HG03378 (cell line): ENCODE measurements at regions not wholly inside any gene's neighbourhood (a gene's known extent, or its start where the extent isn't known, plus 50 kb on each side); places are given as distances from the start of the nearest gene placed in this dataset.
"Not testable (repeated sequence)": the region's sequence is repeated elsewhere in the genome, so short reads cannot be mapped to it uniquely, and the experiment has no call there.

Experiments
- ATAC-seq: cut with Tn5 transposase; IDR thresholded peaks from one replicate; pipeline ENCODE4 v1.9.1; 2021; ENCODE audit warnings: mild to moderate bottlenecking, moderate library complexity; ENCODE audit not compliant: unreplicated experiment

DNA sequence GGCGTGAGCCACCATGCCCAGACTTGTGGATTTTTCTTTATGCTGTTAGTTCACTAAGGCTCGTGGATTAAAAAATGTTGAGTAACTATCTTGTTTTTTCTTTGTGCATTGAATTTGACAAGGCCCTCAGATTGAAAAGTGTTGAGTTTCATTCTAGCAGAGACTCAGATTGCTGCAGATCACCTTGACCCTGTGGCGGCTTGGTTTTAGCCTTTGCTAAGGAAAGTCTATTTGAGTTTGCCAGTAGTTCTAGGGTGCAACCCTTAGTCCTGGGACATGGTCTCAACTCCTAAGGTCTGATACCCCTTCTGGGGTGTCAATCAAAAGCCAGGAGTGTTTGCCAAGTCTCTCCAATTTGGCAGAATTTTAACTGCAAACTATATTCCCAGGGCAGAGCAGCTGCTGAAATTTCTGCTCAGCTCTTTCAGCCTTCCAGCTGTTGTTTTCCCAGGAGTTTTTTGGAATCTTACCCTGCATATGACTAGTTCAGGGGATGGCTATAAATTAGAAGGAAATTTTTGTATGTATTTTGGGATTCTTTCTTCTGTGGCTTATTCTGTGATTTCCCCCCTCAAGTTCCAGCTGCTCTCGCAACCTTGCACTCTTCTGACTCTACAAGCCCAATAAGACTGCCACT is 84.3 kb upstream of the HAND1 start:
- ATAC-seq, result no peak

DNA sequence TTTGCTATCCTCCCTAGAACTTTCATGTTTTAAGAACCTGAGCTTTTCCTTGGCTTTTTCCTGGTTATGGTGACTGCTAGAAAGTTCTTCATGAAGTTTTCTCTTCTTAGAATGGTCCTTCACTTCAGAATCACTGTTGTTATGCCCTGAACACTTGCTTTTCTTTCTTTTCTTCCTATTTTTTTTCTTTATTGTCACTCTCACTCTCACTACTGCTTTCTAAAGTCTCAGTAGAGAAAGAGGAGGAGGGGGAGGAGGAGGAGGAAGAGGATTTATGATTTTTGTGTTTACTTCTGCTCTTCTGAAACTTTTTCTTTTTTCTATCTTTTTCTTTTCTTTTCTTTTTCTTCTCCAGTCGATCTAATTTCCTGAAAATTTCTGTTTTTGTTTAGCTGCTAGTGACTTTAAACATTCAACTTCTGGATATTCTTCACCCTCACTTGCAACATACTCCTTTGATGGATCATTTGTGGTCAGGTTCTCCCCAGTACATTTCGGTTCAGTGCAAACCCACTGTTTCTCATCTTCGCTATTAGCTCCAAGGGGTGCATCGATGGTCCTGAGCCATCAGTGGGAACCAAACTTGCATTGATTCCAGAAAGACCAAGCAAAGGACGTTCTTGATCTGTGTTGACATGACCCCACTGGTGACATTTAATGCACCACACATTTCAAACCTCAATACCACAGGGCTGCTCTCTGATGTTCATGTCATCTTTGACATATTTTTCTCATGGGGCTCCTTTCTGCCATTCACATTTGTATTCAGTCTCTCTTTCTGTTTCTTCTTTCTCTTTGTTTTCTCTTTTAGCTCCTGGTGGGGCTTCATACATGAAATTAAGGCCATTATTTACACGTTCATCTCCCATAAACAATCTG is 81.6 kb upstream of the HAND1 start:
- no peak for ATAC-seq

DNA sequence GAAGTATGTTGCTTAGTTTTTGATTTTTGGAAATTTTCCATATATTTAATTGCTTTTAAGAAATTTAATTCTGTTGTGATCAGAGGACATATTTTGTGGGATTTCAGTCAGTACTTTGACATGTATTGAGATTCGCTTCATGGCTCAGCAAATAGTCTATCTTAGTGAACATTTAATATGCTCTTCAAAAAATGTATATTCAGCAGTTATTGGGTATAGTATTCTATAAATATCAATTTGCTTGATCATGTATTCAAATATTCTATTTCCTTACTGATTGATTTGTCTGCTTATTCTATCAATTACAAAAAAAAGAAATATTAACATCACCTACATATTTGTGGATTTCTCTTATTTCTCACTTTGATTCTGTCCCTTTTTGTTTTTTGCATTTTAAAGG is 79.5 kb upstream of the HAND1 start:
- ATAC-seq, result no peak

DNA sequence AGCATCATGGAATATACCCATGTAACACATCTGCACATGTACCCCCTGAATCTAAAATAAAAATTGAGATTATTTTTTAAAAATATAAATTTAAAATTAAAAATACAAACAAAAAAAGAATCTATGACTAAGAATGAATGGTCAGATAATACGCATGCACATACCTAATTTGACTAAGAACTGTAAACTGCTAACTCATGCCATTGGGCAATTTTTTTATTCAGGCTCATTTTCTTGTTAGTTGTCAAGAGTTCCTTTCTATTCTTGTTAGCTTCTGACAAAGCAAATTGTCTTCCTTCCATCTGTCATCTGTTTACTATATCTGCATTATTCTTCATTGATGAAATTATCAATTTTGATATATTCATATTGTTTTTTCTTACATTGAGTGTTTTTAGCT is 69.5 kb upstream of the HAND1 start:
- no peak for ATAC-seq

DNA sequence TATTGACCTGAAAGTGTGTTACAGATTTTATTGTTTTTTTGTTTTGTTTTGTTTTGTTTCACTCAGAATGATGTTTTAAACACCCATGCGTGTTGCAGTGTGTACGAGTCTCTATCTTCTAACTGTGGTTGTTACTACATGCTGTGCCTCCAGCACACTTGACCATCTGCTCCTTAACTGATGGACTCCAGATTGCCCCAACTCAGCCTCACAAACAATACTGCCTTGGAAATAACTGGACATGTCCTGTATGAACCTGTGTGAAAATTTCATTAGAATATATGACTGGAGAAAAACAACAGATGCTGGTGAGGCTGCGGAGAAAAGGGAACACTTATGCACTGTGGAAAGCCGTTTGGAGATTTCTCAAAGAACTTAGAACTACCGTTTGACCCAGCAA is 68.7 kb upstream of the HAND1 start:
- no peak for ATAC-seq

DNA sequence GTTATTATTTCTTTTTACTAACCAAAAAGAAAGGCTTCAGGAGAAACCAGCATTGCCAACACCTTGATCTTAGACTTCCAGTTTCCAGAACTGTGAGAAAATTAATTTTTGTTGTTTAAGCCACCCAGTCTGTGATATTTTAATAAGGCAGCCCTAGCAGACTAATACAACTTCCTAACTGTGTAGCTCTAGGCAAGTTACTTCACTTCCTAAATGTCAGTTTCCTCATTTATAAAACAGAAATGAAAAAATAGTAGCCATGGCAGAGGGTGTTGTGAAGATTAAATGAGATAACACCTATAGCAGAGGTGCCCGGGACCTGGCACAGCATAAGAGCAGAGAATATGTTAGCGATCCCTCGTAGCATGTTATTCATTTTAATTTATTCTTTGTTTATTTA is 66.6 kb upstream of the HAND1 start:
- no peak for ATAC-seq

DNA sequence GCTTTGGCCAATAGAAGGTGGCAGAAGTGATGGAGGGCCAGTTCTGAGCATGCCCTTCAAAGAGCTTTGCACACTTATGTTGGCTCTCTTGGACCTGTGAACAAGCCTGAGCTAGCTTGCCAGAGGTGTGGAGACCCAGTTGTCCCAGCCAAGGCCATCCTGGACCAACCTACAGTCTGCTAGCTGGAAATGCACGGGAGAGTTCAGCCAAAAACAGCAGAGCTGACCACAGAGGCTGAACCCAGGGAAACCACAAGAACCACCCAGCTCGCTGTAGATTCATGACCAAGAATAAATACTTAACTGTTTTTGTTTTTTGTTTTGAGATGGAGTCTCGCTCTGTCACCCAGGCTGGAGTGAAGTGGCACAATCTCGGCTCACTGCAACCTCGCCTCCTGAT is 65.4 kb upstream of the HAND1 start:
- ATAC-seq, result no peak

DNA sequence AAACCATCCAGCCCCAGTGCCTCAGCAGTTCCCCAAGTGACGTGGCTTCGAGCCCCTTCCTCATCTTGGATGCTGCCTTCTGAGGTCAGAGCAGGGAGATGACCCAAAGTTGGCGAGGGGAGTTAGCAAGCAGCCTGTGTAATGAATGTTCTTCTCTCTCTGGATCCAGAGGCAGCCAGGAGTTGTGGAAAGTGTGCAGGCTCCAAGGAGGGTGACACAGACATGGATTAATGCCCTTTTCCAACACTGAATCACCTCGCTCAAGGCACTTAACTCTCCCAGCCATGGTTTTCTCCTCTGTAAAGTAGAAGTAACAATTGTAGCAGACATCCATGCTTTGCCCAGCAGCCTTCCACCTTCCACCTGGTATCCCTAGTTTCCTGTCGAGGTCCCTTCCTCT is 64.6 kb upstream of the HAND1 start:
- no peak for ATAC-seq

DNA sequence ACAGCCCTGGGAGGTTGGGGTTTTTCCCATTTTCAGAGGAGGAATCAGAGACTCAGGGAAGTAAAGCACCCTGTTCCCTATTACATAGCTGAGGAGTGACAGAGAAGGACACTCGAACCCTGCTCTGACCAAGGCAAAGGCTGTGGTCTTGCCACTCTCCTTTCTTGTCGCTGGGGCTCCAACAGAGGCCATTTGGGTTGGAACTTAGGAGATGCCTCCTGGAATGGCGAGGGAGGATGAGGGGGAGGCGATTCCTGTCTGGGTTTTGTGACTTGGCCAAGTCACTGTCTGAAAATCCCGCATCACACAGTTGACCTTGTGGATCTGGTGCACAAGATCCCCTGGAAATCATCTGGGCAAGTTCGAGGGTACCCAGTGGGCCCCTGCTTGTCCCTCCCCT is 64.0 kb upstream of the HAND1 start:
- no peak for ATAC-seq

DNA sequence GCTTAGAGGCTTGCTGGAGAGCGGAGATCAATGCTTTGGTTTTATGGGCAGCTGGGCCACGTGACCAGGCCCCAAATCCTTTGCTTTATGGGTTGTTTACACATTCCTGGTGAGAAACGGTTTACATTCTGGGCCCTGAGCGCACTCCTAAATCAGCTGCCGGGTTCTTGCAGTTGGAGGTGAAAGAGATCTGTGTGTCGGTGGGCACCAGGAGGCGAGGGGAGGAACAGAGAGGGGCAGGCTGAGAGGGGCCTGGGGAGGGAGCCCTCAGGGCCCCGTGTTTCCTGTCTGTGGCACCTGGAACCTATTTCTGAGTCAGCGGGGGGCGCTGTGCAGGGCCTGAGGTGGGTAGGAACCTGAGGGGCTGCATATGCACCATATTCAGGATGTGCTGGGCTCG is 63.5 kb upstream of the HAND1 start:
- no peak for ATAC-seq

DNA sequence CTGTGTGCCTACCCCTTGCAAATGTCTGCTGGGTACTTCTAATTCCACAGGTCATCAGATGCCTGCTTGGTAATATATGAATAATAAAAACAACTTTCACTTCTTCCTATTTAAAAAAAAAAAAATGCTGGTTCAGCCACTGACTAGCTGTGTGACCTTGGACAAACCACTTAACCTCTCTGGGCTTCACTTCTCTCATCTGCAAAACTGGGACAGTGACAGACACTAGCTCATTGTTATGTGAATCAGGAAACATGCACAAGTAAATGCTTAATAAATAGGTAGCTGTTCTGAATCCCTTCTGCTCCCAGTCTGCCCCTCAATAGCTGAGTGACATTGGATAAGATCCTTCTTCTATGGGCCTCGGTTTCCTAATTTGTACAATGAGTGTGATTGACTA is 62.6 kb upstream of the HAND1 start:
- no peak for ATAC-seq

DNA sequence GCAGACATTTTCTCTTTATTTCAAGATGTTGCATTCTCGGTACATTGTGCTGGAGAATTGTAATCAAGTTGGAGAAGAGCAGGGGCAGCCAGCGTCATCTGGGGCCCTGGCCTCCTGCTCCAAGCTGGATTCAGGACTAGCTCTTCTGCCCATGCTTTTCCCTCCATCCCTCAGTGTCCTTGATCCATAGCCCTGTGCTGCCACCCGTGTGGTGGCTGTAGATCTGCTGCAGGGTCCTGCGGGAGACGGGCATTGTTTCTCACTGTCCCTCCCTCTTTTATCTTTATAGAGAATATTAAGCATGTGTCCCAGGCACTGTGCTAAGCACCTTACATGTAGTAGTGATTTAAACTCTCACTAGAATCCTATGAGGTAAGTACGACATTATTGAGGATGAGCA is 60.5 kb upstream of the HAND1 start:
- no peak for ATAC-seq

DNA sequence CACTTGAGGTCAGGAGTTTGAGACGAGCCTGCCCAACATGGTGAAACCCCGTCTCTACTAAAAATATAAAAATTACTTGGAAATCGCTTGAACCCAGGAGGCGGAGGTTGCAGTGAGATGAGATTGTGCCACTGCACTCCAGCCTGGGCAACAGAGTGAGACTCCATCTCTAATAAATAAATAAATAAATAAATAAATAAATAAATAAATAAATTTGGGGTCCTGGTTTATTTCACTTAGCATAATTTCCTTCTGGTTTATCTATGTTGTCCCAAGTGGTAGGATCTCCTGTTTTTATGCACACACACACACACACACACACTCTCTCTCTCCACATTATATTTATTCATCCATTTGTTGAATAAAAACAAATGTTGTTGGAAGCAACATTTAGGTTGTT is 58.4 kb upstream of the HAND1 start:
- ATAC-seq, result not testable (repeated sequence)

DNA sequence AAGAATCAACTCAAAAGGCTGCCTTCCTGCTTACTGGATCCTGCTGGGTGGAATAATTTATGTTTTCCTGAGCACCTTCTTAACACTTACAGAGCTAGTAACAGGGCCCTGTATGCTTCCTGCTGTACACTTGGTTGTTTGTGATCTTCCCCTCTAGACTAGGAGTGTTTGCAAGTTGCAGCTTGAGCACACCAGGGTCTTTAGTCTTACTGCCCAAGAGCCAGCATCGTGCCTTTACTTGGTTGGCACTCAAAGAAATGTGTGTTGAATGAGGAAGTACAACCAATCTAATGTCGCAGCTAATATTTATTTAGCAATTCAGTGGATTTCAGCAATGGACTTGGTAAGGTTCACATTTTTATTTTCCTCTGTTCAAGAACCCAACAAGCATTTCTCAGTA is 57.5 kb upstream of the HAND1 start:
- no peak for ATAC-seq

DNA sequence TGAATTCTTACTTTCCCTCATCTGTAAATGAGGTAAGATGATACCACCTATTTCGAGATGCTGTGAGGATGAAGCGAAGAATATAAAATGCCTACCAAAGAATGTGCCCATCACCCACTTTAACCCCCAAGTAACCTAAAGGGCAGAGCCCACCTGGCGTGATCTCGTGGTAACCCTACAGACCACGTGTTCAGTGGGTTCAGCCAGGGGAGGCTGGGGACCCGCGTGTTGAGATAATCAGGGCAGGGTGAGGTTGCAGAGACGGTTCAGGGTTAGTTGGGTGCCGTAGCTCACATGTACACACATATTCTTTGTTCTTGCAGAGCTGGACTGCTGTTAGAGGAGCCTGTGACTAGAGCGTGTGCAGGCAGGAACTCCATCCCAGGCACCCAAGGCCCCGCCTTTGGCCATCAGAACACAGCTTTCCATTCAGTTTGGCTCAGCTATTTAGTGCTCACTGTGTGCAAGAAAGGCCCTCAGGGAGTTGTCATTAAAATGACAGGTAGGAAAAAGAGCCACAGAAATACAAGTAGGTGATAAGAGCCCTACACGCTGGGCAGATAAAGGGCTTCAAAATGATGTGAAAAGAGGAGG is 56.5 kb upstream of the HAND1 start:
- no peak for ATAC-seq

DNA sequence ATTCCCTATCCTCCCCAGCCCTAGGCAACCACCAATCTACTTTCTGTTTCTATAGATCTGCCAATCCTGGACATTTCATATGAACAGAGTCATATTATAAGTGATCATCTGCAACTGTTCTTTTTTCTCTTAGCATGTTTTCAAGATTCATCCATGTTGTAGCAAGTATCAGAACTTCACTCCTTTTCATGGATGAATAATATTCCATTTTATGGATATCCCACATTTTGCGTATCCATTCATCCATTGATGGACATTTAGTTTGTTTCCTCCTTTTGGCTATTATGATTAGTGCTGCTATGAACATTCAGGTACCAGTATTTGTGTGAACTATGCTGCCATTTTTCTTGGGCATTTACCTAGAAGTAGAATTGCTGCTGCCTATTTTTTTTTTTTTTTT is 51.3 kb upstream of the HAND1 start:
- no peak for ATAC-seq

DNA sequence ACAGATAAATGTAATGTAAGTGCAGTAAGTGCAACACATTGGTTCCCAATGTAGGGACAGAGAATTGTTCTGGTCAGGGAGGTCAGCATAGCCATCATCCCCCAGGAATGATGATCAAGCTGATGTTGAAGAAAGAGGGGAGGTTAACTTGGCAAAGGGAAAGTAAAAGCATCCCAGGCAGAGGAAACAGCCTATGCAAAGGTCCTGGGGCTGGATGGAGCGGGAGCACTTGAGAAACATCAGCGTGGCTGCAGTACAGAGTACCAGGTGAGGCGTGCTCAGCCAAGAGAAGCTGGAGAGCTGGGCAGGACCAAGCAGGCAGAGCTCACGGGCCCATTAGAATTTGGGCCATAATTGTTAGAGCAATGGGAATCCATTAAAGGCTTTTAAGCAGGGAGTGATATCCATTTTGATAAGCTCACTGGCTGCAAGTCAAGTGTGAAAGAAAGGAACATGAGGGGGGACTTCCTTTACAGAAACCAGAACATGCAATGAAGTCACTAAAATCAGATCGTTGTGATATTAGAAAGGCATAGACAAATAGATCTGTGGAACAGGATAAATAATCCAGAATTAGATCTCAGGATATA is 50.1 kb upstream of the HAND1 start:
- no peak for ATAC-seq
